GM12872 (cell line): ENCODE measurements at regions not wholly inside any gene's neighbourhood (a gene's known extent, or its start where the extent isn't known, plus 50 kb on each side); places are given as distances from the start of the nearest gene placed in this dataset.

Source experiments
- CTCF ChIP-seq: IDR thresholded peaks from 3 replicates; pipeline ENCODE4 v1.5.1; 2011; ENCODE audit warnings: low read depth, mild to moderate bottlenecking, low read length, moderate library complexity; ENCODE audit not compliant: insufficient read depth

DNA sequence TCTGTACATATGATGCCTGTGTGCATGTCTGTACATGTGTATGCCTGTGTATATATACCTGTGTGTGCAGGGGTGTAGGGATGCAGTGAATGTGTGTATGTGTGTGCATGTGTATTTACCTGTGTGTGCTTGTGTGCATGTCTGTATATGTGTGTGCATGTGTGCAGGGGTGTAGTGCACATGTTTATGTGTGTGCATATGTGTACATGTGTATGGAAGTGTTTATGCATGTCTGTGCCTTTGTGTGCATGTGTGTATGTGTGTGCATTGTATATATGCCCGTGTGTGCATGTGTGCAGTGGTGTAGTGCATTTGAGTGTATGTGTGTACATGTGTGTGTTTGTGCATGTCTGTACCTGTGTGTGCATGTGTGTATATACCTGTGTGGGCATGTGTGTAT lies 51.0 kb upstream of the TMEM18 start:
- no peak for TF ChIP-seq CTCF

DNA sequence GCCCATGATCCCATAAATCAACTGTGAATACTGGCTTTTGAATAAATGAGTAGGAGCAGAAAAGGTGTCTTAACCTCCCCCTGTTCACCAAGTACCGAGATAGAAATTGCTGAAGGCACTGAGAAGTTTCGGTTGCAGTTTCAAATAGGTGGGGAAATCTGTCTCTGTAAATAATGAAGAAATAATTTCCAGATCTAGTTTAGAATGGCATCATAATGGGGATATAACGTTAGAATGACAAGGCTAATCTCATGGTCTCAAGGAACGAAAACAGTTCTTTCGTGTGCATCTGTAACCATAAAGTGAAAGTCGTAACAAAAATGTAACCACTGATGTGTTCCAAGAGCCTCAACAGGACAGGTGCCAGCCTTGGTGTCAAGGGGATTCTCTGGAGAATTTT lies 49.9 kb upstream of the TMEM18 start:
- no peak for TF ChIP-seq CTCF
